ENCODE measurements at regions not wholly inside any gene's neighbourhood (a gene's known extent, or its start where the extent isn't known, plus 50 kb on each side); places are given as distances from the start of the nearest gene placed in this dataset.

- TF ChIP-seq GATA3 (IDR thresholded peaks at IDR 0.05; ENCODE audit: low read depth, low read length) (no peak), GATA2 (IDR thresholded peaks at IDR 0.05; ENCODE audit: low read depth, low read length) (no peak)
Measured at GRCh38 chr18:56043641-56044061, 455.7 kb upstream of the TCF4 start.

Data from SH-SY5Y (cell line).